ENCODE measurements at regions not wholly inside any gene's neighbourhood (a gene's known extent, or its start where the extent isn't known, plus 50 kb on each side); places are given as distances from the start of the nearest gene placed in this dataset.

- DNase-seq = no peak
Measured at GRCh38 chr11:95432714-95433503, 201.9 kb upstream of the SESN3 start.

GRCh38 chr11:95429376-95429907 is 198.4 kb upstream of the SESN3 start:
- DNase-seq = no peak

- no peak for DNase-seq
Measured at GRCh38 chr11:95426823-95427462, 195.9 kb upstream of the SESN3 start.

GRCh38 chr11:95419915-95420314 is 188.9 kb upstream of the SESN3 start:
- peak; percentile 74 for DNase-seq

- no peak for DNase-seq
Measured at GRCh38 chr11:95418916-95419315, 187.9 kb upstream of the SESN3 start.

- DNase-seq = no peak
Measured at GRCh38 chr11:95417832-95418231, 186.8 kb upstream of the SESN3 start.

GRCh38 chr11:95415837-95416304 is 184.9 kb upstream of the SESN3 start:
- no peak for DNase-seq

- no peak for DNase-seq
Measured at GRCh38 chr11:95414217-95414616, 183.2 kb upstream of the SESN3 start.

GRCh38 chr11:95413761-95414160 is 182.8 kb upstream of the SESN3 start:
- DNase-seq = no peak

- DNase-seq = no peak
Measured at GRCh38 chr11:95413021-95413420, 182.0 kb upstream of the SESN3 start.

- DNase-seq = no peak
Measured at GRCh38 chr11:95412074-95412473, 181.1 kb upstream of the SESN3 start.

GRCh38 chr11:95410707-95411106 is 179.7 kb upstream of the SESN3 start:
- peak; percentile 41 for DNase-seq

- no peak for DNase-seq
Measured at GRCh38 chr11:95406271-95406670, 175.3 kb upstream of the SESN3 start.

GRCh38 chr11:95404370-95404769 is 173.4 kb upstream of the SESN3 start:
- no peak for DNase-seq

- peak; percentile 43 for DNase-seq
Measured at GRCh38 chr11:95398437-95399112, 167.6 kb upstream of the SESN3 start.

- DNase-seq = no peak
Measured at GRCh38 chr11:95392644-95393043, 161.6 kb upstream of the SESN3 start.

GRCh38 chr11:95389427-95389826 is 158.4 kb upstream of the SESN3 start:
- DNase-seq = no peak

GRCh38 chr11:95388086-95388485 is 157.1 kb upstream of the SESN3 start:
- DNase-seq = no peak

- DNase-seq = no peak
Measured at GRCh38 chr11:95387325-95387724, 156.3 kb upstream of the SESN3 start.

GRCh38 chr11:95385577-95385976 is 154.6 kb upstream of the SESN3 start:
- DNase-seq = no peak

GRCh38 chr11:95379479-95379878 is 148.5 kb upstream of the SESN3 start:
- DNase-seq = no peak

- DNase-seq = no peak
Measured at GRCh38 chr11:95378789-95379188, 147.8 kb upstream of the SESN3 start.

GRCh38 chr11:95378111-95378510 is 147.1 kb upstream of the SESN3 start:
- DNase-seq = peak; percentile 68

All from fibroblast of skin of scalp (primary cell).